Hepatocyte (in vitro differentiated cells): ENCODE measurements at regions not wholly inside any gene's neighbourhood (a gene's known extent, or its start where the extent isn't known, plus 50 kb on each side); places are given as distances from the start of the nearest gene placed in this dataset.

ENCODE experiments used
- DNase-seq: peaks from one replicate; pipeline ENCODE4 v3.0.0-alpha.2; 2016; ENCODE audit warnings: low spot score
- H2AFZ ChIP-seq: fragments of 200-600 bp; sonication (generic); 2 replicates; pipeline ENCODE4 v1.6.0; 2016; ENCODE audit warnings: antibody characterized with exemption, mild to moderate bottlenecking
- H3K27ac ChIP-seq: fragments of 200-600 bp; sonication (generic); 2 replicates; pipeline ENCODE4 v1.5.1; 2016; ENCODE audit warnings: mild to moderate bottlenecking
- H3K27me3 ChIP-seq: fragments of 200-600 bp; sonication (generic); 2 replicates; pipeline ENCODE4 v1.6.1; 2016
- H3K36me3 ChIP-seq: fragments of 200-600 bp; sonication (generic); replicated peaks from 2 replicates; pipeline ENCODE4 v1.5.1; 2016; ENCODE audit warnings: low read depth; ENCODE audit not compliant: insufficient read depth
- H3K4me1 ChIP-seq: fragments of 200-600 bp; sonication (generic); 2 replicates; pipeline ENCODE4 v1.5.1; 2016; ENCODE audit warnings: mild to moderate bottlenecking, moderate library complexity; ENCODE audit not compliant: insufficient read depth
- H3K4me2 ChIP-seq: fragments of 200-600 bp; sonication (generic); 2 replicates; pipeline ENCODE4 v1.6.0; 2016
- H3K4me3 ChIP-seq: fragments of 200-600 bp; sonication (generic); 2 replicates; pipeline ENCODE4 v1.5.1; 2016; ENCODE audit warnings: mild to moderate bottlenecking
- H3K79me2 ChIP-seq: fragments of 200-600 bp; sonication (generic); 2 replicates; pipeline ENCODE4 v1.6.0; 2017; ENCODE audit warnings: mild to moderate bottlenecking
- H3K9me2 ChIP-seq: fragments of 200-600 bp; sonication (generic); replicated peaks from 2 replicates; pipeline ENCODE4 v1.6.0; 2017; ENCODE audit warnings: mild to moderate bottlenecking; ENCODE audit not compliant: insufficient read depth
- H3K9me3 ChIP-seq: fragments of 200-600 bp; sonication (generic); 2 replicates; pipeline ENCODE4 v1.5.1; 2016; ENCODE audit warnings: low read depth, mild to moderate bottlenecking
- H4K20me1 ChIP-seq: fragments of 200-600 bp; sonication (generic); 2 replicates; pipeline ENCODE4 v1.6.0; 2016; ENCODE audit warnings: mild to moderate bottlenecking; ENCODE audit not compliant: insufficient read depth, poor library complexity, severe bottlenecking
- CTCF ChIP-seq: fragments of 200-600 bp; sonication (generic); IDR thresholded peaks from 2 replicates; pipeline ENCODE4 v1.5.1; 2016; ENCODE audit warnings: antibody characterized with exemption, mild to moderate bottlenecking; ENCODE audit not compliant: poor library complexity
- EZH2 ChIP-seq: fragments of 200-600 bp; sonication (generic); IDR thresholded peaks from 2 replicates; pipeline ENCODE4 v1.6.1; 2016; ENCODE audit warnings: antibody characterized with exemption, mild to moderate bottlenecking, borderline replicate concordance
- EZH2phosphoT487 ChIP-seq: fragments of 200-600 bp; sonication (generic); IDR thresholded peaks from one replicate; pipeline ENCODE4 v1.6.1; 2018; ENCODE audit warnings: antibody characterized with exemption, mild to moderate bottlenecking, low read depth, moderate library complexity; ENCODE audit not compliant: unreplicated experiment, severe bottlenecking
- WGBS: methylation state at CpG from one replicate; pipeline ENCODE4 v1.1.6; 2016; ENCODE audit warnings: low lambda C conversion rate; ENCODE audit errors: missing lambda C conversion rate; 5-methylcytosine and 5-hydroxymethylcytosine counted together

GRCh38 chr6:156662025-156662445 lies 115.1 kb upstream of the ARID1B start:
- peak; percentile 91 for DNase-seq
- Histone ChIP-seq H4K20me1 (no peaks in the 10 kb centered on the region), H3K27me3 (no peaks in the 10 kb centered on the region), H3K79me2 (no peaks in the 10 kb centered on the region), H3K27ac (no peak overlapping the region), H2AFZ (no peak overlapping the region), H3K4me2 (peak overlapping the region; percentile 58), H3K4me3 (no peak overlapping the region), H3K4me1 (peaks cover 3% of the 10 kb centered on the region), H3K9me2 (no peaks in the 10 kb centered on the region), H3K36me3 (no peaks in the 10 kb centered on the region), H3K9me3 (no peaks in the 10 kb centered on the region)
- WGBS: 18% methylated on average over 17 of the region's 17 CpGs
- TF ChIP-seq EZH2: no peak
- peak; percentile 98 for TF ChIP-seq CTCF
- TF ChIP-seq EZH2phosphoT487: no peak

GRCh38 chr6:156660389-156660788 lies 116.8 kb upstream of the ARID1B start:
- Histone ChIP-seq H3K4me2 (no peak overlapping the region), H3K4me1 (peaks cover 3% of the 10 kb centered on the region), H3K27me3 (no peaks in the 10 kb centered on the region), H3K9me2 (no peaks in the 10 kb centered on the region), H3K79me2 (no peaks in the 10 kb centered on the region), H3K27ac (no peak overlapping the region), H4K20me1 (no peaks in the 10 kb centered on the region), H2AFZ (no peak overlapping the region), H3K9me3 (no peaks in the 10 kb centered on the region), H3K36me3 (no peaks in the 10 kb centered on the region), H3K4me3 (no peak overlapping the region)
- no peak for DNase-seq
- 94% methylated on average over 2 of the region's 2 CpGs for WGBS
- TF ChIP-seq EZH2: no peak
- TF ChIP-seq CTCF: no peak
- TF ChIP-seq EZH2phosphoT487: no peak

- Histone ChIP-seq H3K4me3 (no peak overlapping the region), H3K9me3 (no peaks in the 10 kb centered on the region), H3K27ac (peak overlapping the region; percentile 1), H3K79me2 (no peaks in the 10 kb centered on the region), H3K4me2 (no peak overlapping the region), H3K4me1 (peaks cover 3% of the 10 kb centered on the region), H3K9me2 (no peaks in the 10 kb centered on the region), H2AFZ (no peak overlapping the region), H3K36me3 (no peaks in the 10 kb centered on the region), H3K27me3 (no peaks in the 10 kb centered on the region), H4K20me1 (no peaks in the 10 kb centered on the region)
- no peak for DNase-seq
- WGBS: 75% methylated on average over 2 of the region's 2 CpGs
- no peak for TF ChIP-seq EZH2
- no peak for TF ChIP-seq CTCF
- TF ChIP-seq EZH2phosphoT487: no peak
These were observed 117.4 kb upstream of the ARID1B start for GRCh38 chr6:156659822-156660198.
